OCI-LY3 (cell line): ENCODE measurements at regions not wholly inside any gene's neighbourhood (a gene's known extent, or its start where the extent isn't known, plus 50 kb on each side); places are given as distances from the start of the nearest gene placed in this dataset.

Source experiments
- H2AFZ ChIP-seq: fragments of 200-600, 300-600 bp; shearing (Covaris generic); 2 replicates; pipeline ENCODE4 v1.6.0; 2014; ENCODE audit warnings: antibody characterized with exemption, low read depth, low read length
- H3K27ac ChIP-seq: fragments of 200-600, 300-600 bp; sonication (generic); 2 replicates; pipeline ENCODE4 v1.5.1; 2014; ENCODE audit warnings: mild to moderate bottlenecking, low read length, moderate library complexity, mixed read lengths
- H3K27me3 ChIP-seq: fragments of 200-600, 300-600 bp; sonication (generic); 2 replicates; pipeline ENCODE4 v1.6.1; 2014; ENCODE audit warnings: low read depth, low read length, mixed read lengths
- H3K36me3 ChIP-seq: fragments of 200-600, 300-600 bp; sonication (generic); replicated peaks from 2 replicates; pipeline ENCODE3; 2014; ENCODE audit warnings: low read depth, low read length, mixed read lengths
- H3K4me1 ChIP-seq: fragments of 300-600, 200-600 bp; sonication (generic); 2 replicates; pipeline ENCODE4 v1.6.1; 2014; ENCODE audit warnings: low read length, mixed read lengths
- H3K4me2 ChIP-seq: fragments of 200-600, 300-600 bp; sonication (generic); 2 replicates; pipeline ENCODE4 v1.6.1; 2014; ENCODE audit warnings: low read length, mixed read lengths
- H3K4me3 ChIP-seq: fragments of 300-600, 200-600 bp; sonication (generic); 2 replicates; pipeline ENCODE4 v1.5.1; 2014; ENCODE audit warnings: antibody characterized with exemption, mild to moderate bottlenecking, low read length, moderate library complexity
- H3K79me2 ChIP-seq: fragments of 300-600, 200-600 bp; shearing (Covaris generic); 2 replicates; pipeline ENCODE4 v1.6.1; 2014; ENCODE audit warnings: mild to moderate bottlenecking, low read length, mixed read lengths
- H3K9ac ChIP-seq: fragments of 300-600, 200-600 bp; shearing (Covaris generic); 2 replicates; pipeline ENCODE4 v1.6.0; 2014; ENCODE audit warnings: mild to moderate bottlenecking, low read length, moderate library complexity
- H3K9me3 ChIP-seq: fragments of 200-600, 300-600 bp; shearing (Covaris generic); 2 replicates; pipeline ENCODE4 v1.6.1; 2014; ENCODE audit warnings: low read length, mixed read lengths; ENCODE audit not compliant: insufficient read depth
- H4K20me1 ChIP-seq: fragments of 200-600, 300-600 bp; sonication (generic); 2 replicates; pipeline ENCODE4 v1.6.1; 2016; ENCODE audit warnings: low read length, mixed read lengths; ENCODE audit not compliant: insufficient read depth
- EZH2phosphoT487 ChIP-seq: fragments of 200-600 bp; shearing (Covaris generic); IDR thresholded peaks from 2 replicates; pipeline ENCODE4 v1.6.1; 2018; ENCODE audit warnings: antibody characterized with exemption, mixed run types, low read depth
- TF ChIP-seq, protein P1 (sequence below): fragments of 200-600, 300-600 bp; sonication (generic); IDR thresholded peaks from 2 replicates; pipeline ENCODE4 v1.5.1; 2014; ENCODE audit warnings: antibody characterized with exemption, low read length, low read depth

DNA sequence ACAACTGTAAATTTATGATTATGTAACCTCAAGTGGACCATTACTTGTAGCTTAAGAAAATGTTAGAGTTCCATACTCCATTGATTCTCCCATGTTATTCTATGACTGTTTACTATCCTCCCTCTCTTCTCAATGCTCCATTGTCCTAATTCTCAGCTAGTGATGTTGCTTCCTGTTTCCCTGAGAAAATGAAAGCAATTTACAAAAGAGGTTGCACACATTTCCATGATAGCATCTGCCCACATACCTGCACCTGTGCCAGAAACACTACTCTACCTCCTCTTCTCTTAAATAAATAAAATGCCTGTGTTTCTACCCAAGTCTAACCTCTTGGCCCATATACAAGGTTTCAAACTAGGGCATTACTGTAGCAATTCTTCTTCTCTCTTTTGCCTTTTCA lies 1620.9 kb downstream of the FAM181B start:
- Histone ChIP-seq H3K9me3 (no peaks in the 10 kb centered on the region), H3K4me2 (no peak overlapping the region), H3K4me3 (no peak overlapping the region), H3K79me2 (no peaks in the 10 kb centered on the region), H3K9ac (no peak overlapping the region), H3K4me1 (peaks cover 7% of the 10 kb centered on the region; the same call in 1 of the 2 replicates), H4K20me1 (no peaks in the 10 kb centered on the region), H3K27ac (no peak overlapping the region), H2AFZ (no peak overlapping the region), H3K27me3 (no peaks in the 10 kb centered on the region), H3K36me3 (no peaks in the 10 kb centered on the region)
- no peak for TF ChIP-seq EZH2phosphoT487
- TF ChIP-seq, protein P1, sequence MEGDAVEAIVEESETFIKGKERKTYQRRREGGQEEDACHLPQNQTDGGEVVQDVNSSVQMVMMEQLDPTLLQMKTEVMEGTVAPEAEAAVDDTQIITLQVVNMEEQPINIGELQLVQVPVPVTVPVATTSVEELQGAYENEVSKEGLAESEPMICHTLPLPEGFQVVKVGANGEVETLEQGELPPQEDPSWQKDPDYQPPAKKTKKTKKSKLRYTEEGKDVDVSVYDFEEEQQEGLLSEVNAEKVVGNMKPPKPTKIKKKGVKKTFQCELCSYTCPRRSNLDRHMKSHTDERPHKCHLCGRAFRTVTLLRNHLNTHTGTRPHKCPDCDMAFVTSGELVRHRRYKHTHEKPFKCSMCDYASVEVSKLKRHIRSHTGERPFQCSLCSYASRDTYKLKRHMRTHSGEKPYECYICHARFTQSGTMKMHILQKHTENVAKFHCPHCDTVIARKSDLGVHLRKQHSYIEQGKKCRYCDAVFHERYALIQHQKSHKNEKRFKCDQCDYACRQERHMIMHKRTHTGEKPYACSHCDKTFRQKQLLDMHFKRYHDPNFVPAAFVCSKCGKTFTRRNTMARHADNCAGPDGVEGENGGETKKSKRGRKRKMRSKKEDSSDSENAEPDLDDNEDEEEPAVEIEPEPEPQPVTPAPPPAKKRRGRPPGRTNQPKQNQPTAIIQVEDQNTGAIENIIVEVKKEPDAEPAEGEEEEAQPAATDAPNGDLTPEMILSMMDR = no peak

DNA sequence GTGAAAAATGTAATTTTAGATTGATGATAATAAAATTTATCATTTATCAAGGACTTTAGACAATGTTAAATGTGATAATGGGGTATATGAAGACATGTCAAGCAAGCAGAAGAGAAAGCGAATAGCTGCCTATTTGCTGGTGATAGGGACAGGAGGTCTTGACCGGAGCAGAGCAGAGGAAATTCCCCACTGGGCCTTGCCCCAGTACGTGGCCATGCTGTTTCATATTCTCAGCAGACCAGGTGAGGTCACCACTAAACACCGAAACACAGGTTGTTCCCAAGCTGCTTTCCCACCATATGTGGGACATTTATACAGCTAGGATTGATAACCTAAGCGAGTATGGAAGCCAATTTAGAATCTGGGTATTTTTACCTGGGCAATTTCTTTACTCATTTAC lies 1629.6 kb downstream of the FAM181B start:
- Histone ChIP-seq H3K79me2 (no peaks in the 10 kb centered on the region), H3K27me3 (no peaks in the 10 kb centered on the region), H3K36me3 (no peaks in the 10 kb centered on the region), H3K4me1 (no peaks in the 10 kb centered on the region), H3K27ac (no peak overlapping the region), H2AFZ (no peak overlapping the region), H3K4me2 (no peak overlapping the region), H3K9me3 (no peaks in the 10 kb centered on the region), H3K9ac (no peak overlapping the region), H3K4me3 (no peak overlapping the region), H4K20me1 (no peaks in the 10 kb centered on the region)
- TF ChIP-seq, protein P1 = no peak
- no peak for TF ChIP-seq EZH2phosphoT487

DNA sequence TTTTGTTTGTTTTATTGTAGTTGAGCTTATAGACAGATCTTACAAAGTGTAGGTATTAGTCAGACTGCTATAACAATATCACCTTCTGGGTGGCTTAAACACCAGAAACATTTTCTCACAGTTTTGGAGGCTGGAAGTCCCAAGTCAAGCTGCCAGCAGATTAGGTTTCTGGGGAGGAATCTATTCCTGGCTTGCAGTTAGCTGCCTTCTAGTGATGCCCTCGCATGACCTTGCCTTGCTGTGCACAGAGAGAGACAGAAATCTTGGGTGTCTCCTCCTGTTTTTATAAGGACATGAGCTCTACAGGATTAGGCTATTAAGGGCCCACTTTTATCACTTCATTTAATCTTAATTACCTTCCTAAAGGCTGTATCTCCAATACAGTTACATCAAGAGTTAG lies 1635.2 kb downstream of the FAM181B start:
- no peak overlapping the region for H3K4me2 ChIP-seq
- H2AFZ ChIP-seq = no peak overlapping the region
- no peak overlapping the region for H3K27ac ChIP-seq
- H3K4me3 ChIP-seq = no peak overlapping the region
- TF ChIP-seq, protein P1 = no peak
- TF ChIP-seq EZH2phosphoT487 = no peak
- no peaks in the 10 kb centered on the region for H3K36me3 ChIP-seq
- peaks cover 8% of the 10 kb centered on the region; the same call in 1 of the 2 replicates for H3K4me1 ChIP-seq
- H3K9me3 ChIP-seq = no peaks in the 10 kb centered on the region
- H3K79me2 ChIP-seq = no peaks in the 10 kb centered on the region
- no peaks in the 10 kb centered on the region for H3K27me3 ChIP-seq
- H3K9ac ChIP-seq = no peak overlapping the region
- H4K20me1 ChIP-seq = no peaks in the 10 kb centered on the region

DNA sequence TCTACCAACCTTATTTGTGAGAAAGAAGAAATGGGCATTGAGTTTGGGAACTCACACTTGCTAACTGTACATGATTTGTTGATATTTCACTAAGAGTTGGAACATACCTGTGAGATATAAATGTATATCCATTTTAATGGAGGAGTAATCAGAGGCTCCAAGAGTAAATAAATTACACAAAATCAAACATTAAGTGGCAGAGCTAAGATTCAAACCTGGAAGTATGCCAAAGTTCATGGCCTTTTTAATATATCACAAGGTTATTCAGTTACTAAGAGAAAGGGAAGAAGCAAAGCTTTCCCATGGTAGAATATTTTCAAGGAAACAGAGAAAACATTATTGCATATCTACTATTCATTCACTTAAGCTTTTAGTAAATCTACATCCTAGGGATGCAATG lies 1641.1 kb downstream of the FAM181B start:
- peaks cover 10% of the 10 kb centered on the region; the same call in 1 of the 2 replicates for H3K4me1 ChIP-seq
- no peaks in the 10 kb centered on the region for H3K27me3 ChIP-seq
- no peak overlapping the region for H2AFZ ChIP-seq
- no peak overlapping the region for H3K4me2 ChIP-seq
- no peaks in the 10 kb centered on the region for H3K9me3 ChIP-seq
- H3K79me2 ChIP-seq = no peaks in the 10 kb centered on the region
- TF ChIP-seq, protein P1 = no peak
- no peak for TF ChIP-seq EZH2phosphoT487
- no peaks in the 10 kb centered on the region for H3K36me3 ChIP-seq
- H3K27ac ChIP-seq = no peak overlapping the region
- H4K20me1 ChIP-seq = no peaks in the 10 kb centered on the region
- no peak overlapping the region for H3K4me3 ChIP-seq
- no peak overlapping the region for H3K9ac ChIP-seq
